Hematopoietic multipotent progenitor cell treated with erythropoietin and hydrocortisone succinate and interleukin-3 and kit ligand, for 17 days (in vitro differentiated cells): ENCODE measurements at regions not wholly inside any gene's neighbourhood (a gene's known extent, or its start where the extent isn't known, plus 50 kb on each side); places are given as distances from the start of the nearest gene placed in this dataset.
"Not testable (repeated sequence)": the region's sequence is repeated elsewhere in the genome, so short reads cannot be mapped to it uniquely, and the experiment has no call there.

Experiments
- DNase-seq: peaks from one replicate; pipeline ENCODE4 v3.0.0-alpha.2; 2015; ENCODE audit warnings: low spot score

DNA sequence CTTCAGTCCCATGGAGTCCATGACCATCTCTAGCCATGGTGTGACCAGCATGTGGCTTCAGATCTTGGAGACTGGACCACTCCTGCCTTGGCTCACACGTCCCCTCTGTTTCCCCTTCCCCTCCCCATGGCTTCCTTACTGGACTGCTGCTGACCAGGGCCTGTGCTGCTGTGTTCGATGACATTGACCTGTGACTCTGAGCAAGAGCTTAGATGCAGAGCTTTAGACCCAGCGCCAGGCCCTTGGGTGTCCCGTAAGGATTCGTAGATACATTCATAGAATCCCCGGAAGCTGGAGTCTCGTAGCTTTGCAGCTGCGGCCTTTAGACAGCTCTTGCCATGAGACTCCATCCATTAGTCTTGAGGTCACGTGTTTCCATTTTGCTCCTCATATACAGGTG, 96.3 kb downstream of the NPIPB11 start:
- DNase-seq, result not testable (repeated sequence)

GRCh38 chr16:29309601-29310000, 96.9 kb downstream of the NPIPB11 start:
- not testable (repeated sequence) for DNase-seq

- no peak for DNase-seq
These were observed 97.6 kb downstream of the NPIPB11 start for GRCh38 chr16:29308644-29309546.

- DNase-seq, result no peak
These were observed 98.7 kb downstream of the NPIPB11 start for GRCh38 chr16:29307598-29308507.

- DNase-seq, result no peak
These were observed 99.4 kb downstream of the NPIPB11 start for GRCh38 chr16:29306943-29307597.

GRCh38 chr16:29306201-29306600, 100.3 kb downstream of the NPIPB11 start:
- DNase-seq, result no peak

- not testable (repeated sequence) for DNase-seq
These were observed 101.5 kb downstream of the NPIPB11 start for GRCh38 chr16:29305018-29305417.

- DNase-seq, result no peak
These were observed 102.3 kb downstream of the NPIPB11 start for GRCh38 chr16:29304251-29304650.

GRCh38 chr16:29303520-29303919, 103.0 kb downstream of the NPIPB11 start:
- DNase-seq, result no peak

- DNase-seq, result no peak
These were observed 103.5 kb downstream of the NPIPB11 start for GRCh38 chr16:29302976-29303375.

- not testable (repeated sequence) for DNase-seq
These were observed 104.1 kb downstream of the NPIPB11 start for GRCh38 chr16:29302433-29302832.

DNA sequence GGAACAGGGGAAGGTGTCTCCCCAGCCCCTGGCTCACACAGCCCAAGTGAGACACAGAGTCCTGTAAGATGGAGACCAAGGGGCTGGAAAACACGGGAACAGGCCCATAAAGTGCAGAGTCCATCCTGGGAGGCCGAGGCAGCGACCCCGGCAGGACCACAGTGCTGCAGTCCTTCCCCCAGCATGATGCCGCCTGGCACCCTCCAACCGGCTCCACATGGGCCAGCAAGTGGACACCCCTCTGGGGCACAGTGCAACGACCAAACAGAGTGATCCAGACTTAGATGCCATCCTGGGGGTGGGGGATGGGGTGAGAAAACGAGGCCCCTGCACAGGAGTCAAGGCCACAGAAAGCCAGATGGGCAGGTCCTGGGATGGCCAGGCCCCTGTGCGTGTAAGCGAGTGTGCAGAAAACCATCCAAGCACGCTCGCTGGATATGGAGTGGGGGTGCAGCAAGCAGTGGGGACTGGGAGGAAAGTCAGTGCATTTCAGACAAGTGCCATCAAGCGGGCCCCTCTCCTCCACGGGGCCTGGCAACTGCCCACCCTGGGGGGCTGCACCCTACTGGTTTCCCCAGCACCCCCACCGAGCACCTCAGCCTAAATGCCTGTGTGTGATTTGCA, 104.7 kb downstream of the NPIPB11 start:
- not testable (repeated sequence) for DNase-seq

DNA sequence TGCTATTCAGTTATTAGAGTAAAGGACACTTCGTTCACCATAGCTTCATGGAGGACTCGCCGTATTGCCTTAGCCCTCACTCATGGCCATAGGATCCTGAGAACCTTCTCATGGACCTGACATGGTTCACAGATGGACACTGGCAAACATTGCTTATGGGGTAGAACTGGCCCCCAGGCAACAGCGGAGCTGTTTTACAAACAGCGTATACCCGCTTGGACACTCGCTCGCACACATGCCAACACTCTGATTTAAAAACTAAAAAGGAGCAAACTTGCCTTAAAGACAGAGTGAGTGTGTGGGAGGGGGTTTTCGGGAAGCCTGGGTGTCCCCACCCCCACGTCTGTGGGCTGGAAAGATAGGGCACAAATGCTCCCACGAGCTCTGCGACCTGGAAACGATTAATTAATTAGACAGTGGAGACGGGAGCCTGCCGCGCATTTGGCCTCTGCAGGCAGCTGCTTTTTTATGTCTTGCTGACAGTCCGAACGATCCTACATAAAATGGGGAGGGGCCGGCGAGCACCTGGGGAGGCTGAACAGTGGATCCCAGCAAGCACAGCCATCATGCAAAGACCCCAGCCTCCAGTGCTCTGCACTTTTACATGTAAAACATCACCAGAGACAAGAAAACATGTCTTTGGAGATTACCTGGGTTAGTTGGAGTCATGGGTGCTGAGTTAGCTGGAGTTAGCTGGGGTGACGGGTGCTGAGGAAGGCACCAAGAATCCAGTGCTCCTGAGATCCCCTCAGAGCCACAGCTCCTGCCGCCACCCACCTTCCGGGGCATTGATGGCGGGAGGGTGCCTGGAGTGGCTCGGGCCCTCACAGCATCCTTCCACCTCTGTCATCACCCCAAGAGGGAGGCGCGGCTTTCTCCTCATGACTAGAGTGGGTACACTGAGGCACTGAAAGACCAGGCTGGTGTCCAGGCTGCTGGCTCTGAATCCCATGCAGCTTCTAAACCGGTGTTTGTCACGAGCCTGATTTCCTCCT, 105.7 kb downstream of the NPIPB11 start:
- not testable (repeated sequence) for DNase-seq

DNA sequence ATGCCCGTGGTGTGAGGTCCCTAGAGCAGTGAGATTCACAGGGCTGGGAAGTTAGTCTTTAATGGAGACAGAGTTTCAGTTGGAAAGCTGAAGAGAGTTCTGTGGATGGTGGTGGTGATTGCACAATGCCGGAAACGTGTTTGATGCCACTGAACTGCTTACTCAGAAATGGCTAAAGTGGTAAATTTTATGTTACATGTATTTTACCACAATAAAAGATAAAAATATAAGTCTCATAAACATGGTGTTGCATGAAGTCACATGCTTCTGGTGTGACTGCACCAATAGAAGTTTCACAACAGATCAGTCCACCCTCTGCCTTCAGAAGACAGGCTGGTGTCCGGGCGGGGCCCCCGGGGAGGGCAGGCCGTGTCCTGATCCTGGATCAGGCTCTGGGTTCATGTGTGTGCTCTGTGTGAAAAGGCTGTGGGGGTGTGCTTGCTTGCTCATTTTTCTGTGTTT, 106.5 kb downstream of the NPIPB11 start:
- peak; percentile 17 for DNase-seq

GRCh38 chr16:29298997-29299396, 107.5 kb downstream of the NPIPB11 start:
- not testable (repeated sequence) for DNase-seq

DNA sequence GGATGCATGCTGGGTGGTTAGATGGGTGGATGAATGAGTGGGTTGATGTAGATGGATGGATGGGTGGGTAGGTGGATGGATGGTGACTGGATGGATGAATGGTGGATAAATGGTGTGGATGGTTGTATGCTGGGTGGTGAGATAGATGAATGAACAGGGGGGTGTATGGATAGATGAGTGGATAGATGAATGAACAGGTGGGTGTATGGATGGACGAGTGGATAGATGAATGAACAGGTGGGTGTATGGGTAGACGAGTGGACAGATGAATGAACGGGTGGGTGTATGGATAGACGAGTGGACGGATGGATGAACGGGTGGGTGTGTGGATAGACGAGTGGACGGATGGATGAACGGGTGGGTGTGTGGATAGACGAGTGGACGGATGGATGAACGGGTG, 108.2 kb downstream of the NPIPB11 start:
- DNase-seq, result not testable (repeated sequence)

GRCh38 chr16:29297809-29298177, 108.7 kb downstream of the NPIPB11 start:
- DNase-seq, result not testable (repeated sequence)

GRCh38 chr16:29297144-29297808, 109.2 kb downstream of the NPIPB11 start:
- DNase-seq, result not testable (repeated sequence)

- not testable (repeated sequence) for DNase-seq
These were observed 110.3 kb downstream of the NPIPB11 start for GRCh38 chr16:29296176-29296575.
